ENCODE measurements at regions not wholly inside any gene's neighbourhood (a gene's known extent, or its start where the extent isn't known, plus 50 kb on each side); places are given as distances from the start of the nearest gene placed in this dataset.

DNA sequence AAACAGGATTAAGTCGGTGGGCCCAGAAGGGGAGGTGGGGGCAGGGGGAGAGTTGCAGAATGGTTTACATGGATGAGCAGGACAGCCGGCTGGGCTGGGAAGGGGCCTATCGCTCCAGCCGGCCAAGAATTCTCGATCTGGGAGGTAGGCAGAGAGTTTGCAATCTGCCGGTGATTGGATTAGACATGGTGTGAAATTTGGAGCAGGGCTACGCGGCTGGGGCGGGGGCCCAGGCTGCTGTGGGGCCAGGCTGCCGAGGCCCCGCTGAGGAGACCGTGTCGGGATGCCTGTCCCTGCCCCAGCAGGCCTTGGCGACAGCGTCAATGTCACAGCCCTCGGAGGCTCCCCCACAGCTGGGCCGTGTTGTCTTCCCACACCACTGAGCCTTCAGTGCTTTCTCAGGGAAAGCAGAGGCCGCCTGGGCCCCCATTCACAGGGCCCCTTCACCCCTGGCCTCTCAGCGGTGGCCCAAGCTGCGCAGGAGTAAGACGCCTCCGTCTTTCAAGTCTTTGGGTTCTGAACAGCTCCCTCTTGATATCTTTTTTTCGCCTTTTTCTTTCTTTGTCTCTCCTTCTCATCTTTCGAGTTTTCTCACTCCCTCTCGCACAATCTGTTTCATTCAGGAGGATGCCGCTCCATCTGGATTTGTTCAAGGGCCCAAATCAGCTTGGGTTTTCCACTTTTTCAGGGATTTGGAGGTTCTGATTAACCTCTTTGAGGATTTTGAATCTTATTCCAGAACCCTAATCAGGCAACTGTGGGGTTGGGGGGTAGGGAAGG is 117.5 kb upstream of the PARP11 start:
- H3K27ac Mint-ChIP-seq, result peak overlapping the region; percentile 38 to 74 (median 73)
- peaks cover 34% of the 10 kb centered on the region for H3K4me1 Mint-ChIP-seq
- H3K27me3 Mint-ChIP-seq (ENCODE audit: low read depth), result peaks cover 11% of the 10 kb centered on the region
- TF ChIP-seq, protein P1, sequence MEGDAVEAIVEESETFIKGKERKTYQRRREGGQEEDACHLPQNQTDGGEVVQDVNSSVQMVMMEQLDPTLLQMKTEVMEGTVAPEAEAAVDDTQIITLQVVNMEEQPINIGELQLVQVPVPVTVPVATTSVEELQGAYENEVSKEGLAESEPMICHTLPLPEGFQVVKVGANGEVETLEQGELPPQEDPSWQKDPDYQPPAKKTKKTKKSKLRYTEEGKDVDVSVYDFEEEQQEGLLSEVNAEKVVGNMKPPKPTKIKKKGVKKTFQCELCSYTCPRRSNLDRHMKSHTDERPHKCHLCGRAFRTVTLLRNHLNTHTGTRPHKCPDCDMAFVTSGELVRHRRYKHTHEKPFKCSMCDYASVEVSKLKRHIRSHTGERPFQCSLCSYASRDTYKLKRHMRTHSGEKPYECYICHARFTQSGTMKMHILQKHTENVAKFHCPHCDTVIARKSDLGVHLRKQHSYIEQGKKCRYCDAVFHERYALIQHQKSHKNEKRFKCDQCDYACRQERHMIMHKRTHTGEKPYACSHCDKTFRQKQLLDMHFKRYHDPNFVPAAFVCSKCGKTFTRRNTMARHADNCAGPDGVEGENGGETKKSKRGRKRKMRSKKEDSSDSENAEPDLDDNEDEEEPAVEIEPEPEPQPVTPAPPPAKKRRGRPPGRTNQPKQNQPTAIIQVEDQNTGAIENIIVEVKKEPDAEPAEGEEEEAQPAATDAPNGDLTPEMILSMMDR (IDR thresholded peaks at IDR 0.05; ENCODE audit: unreplicated experiment in 3 of 3), result no peak
- H3K9me3 Mint-ChIP-seq, result no peaks in the 10 kb centered on the region
- H3K4me3 Mint-ChIP-seq, result peak overlapping the region in 1 of 3 experiments; percentile 3
- H3K36me3 Mint-ChIP-seq (ENCODE audit: low read depth), result no peaks in the 10 kb centered on the region

DNA sequence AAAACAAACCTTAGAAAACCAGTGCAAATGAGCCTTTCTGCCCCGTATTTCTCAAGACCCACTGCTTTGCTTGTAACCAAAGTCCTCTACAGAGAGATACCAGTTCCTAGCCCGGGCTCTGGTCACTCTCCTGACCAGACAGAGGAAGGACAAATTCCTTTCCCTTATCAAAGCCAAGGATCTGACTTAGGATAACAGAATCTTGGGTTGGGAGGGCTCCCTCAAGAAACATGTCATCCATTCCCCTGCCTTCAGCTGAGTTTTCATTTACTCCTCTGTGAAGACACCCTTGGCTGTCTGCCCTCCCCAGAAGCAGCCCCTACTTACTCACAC is 116.0 kb upstream of the PARP11 start:
- H3K27me3 Mint-ChIP-seq (ENCODE audit: low read depth), result peaks cover 9% of the 10 kb centered on the region
- H3K4me1 Mint-ChIP-seq, result peaks cover 30% of the 10 kb centered on the region
- TF ChIP-seq, protein P1 (IDR thresholded peaks at IDR 0.05; ENCODE audit: unreplicated experiment in 3 of 3), result no peak
- no peaks in the 10 kb centered on the region for H3K9me3 Mint-ChIP-seq
- H3K4me3 Mint-ChIP-seq, result no peak overlapping the region
- peak overlapping the region in 2 of 3 experiments; percentile 26 to 28 for H3K27ac Mint-ChIP-seq
- no peaks in the 10 kb centered on the region for H3K36me3 Mint-ChIP-seq (ENCODE audit: low read depth)

DNA sequence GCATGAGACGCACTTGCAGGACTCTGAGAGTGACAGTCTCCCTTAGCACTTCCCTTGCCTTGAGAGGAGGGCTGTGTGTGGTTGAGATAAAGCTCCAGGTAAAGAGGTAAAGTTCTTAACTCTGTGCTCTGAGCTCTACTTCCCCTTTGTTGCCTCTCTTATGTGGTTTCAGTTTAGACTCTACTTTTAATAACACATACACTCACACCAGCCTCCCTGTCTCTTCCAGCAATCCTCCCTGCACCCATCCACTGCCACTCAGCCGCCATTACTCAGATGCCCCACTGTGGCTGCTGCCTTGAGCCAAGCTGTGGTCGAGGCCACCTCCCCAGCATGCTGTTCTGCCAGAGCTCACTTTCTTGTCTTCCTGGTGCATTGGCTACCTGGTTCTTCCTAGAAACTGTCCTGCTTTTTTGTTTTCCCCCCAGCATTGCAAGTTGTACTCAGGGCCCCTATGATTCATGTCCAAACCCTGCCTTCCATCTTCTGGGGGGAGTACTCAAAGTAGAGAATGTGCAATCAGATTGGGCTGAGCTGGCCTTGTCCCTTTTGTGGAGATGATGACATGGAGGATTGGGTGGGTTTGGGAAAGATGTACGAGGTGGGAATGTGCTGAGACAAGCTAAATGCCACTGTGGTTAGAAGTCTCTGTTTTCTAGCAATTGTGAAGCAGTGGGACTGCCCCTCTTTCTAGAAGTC is 115.5 kb upstream of the PARP11 start:
- H3K9me3 Mint-ChIP-seq, result no peaks in the 10 kb centered on the region
- H3K4me3 Mint-ChIP-seq, result no peak overlapping the region
- TF ChIP-seq, protein P1 (IDR thresholded peaks at IDR 0.05; ENCODE audit: unreplicated experiment in 3 of 3), result no peak
- peaks cover 30% of the 10 kb centered on the region for H3K4me1 Mint-ChIP-seq
- H3K36me3 Mint-ChIP-seq (ENCODE audit: low read depth), result no peaks in the 10 kb centered on the region
- peak overlapping the region in 1 of 3 experiments; percentile 28 for H3K27ac Mint-ChIP-seq
- peaks cover 9% of the 10 kb centered on the region for H3K27me3 Mint-ChIP-seq (ENCODE audit: low read depth)

DNA sequence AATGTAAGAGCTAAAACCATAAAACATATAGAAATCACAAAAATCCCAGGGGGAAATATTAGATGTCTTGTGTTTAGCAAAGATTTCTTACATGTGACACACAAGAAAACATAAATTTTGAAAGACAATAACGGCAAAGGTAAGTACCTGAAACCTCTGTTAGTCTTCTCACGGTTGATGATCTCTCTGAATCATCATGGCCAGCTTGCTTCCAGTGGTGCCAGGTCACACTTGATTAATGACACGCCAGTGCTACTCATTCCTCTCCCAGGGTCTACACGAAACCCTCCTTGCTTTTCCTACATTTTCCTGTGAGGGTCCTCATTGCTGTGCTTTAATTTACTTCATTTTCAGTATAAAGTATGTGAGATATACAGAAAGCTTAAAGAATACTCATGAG is 114.4 kb upstream of the PARP11 start:
- Mint-ChIP-seq H3K36me3 (ENCODE audit: low read depth) (peaks cover under 1% of the 10 kb centered on the region), H3K4me3 (no peak overlapping the region), H3K27me3 (ENCODE audit: low read depth) (peaks cover 5% of the 10 kb centered on the region), H3K27ac (no peak overlapping the region), H3K9me3 (peaks cover 2% of the 10 kb centered on the region), H3K4me1 (peaks cover 30% of the 10 kb centered on the region)
- TF ChIP-seq, protein P1 (IDR thresholded peaks at IDR 0.05; ENCODE audit: unreplicated experiment in 3 of 3), result no peak

DNA sequence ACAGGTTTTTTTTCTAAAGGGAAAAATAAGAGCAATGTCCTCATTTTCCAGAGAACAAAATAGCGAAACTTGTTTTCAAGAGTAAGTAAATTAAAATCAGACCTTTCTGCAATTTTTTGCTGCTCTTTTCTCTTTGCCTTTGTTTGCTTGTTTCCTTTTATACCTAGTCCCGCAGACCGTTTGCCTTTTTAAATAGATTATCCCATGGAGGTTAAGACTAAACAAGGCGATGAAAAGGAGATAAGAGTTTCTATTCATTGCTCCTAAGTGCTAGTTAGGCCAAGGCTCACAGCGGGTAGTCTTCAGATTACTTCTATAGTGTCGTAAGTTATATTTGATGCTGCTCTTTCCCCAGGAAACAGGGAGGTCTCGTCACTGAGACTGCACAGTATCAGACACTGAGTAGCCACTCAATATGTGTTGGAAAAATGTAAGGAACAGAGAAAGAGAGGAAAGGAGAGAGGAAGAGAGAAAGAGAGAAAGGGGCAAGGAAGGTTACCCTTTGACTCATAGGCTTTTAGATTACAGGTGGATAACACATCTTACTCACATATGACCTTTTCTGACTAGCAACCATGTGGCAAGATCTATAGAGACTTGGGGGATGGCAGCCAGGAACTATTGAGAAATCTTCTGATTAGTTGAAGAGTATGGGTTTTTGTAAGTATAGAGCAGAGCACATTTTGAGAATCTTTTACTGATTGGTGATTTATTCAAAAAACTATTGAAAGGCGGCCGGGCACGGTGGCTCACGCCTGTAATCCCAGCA is 107.5 kb upstream of the PARP11 start:
- TF ChIP-seq, protein P1 (IDR thresholded peaks at IDR 0.05; ENCODE audit: unreplicated experiment in 3 of 3), result no peak
- no peaks in the 10 kb centered on the region for H3K27me3 Mint-ChIP-seq (ENCODE audit: low read depth)
- no peak overlapping the region for H3K27ac Mint-ChIP-seq
- H3K4me3 Mint-ChIP-seq, result no peak overlapping the region
- H3K4me1 Mint-ChIP-seq, result no peaks in the 10 kb centered on the region
- peaks cover 20% of the 10 kb centered on the region for H3K9me3 Mint-ChIP-seq
- H3K36me3 Mint-ChIP-seq (ENCODE audit: low read depth), result peaks cover 15% of the 10 kb centered on the region
